Testis (tissue), 2 donors: ENCODE measurements at regions not wholly inside any gene's neighbourhood (a gene's known extent, or its start where the extent isn't known, plus 50 kb on each side); places are given as distances from the start of the nearest gene placed in this dataset.

Source experiments
- DNase-seq: peaks from one replicate; pipeline ENCODE4 v3.0.0-alpha.2; 2019
- H3K27ac ChIP-seq, 2 donors: fragments of 200-600 bp; sonication (generic); one replicate each; pipeline ENCODE4 v1.5.1; 2019
- H3K27me3 ChIP-seq: fragments of 200-600 bp; sonication (generic); one replicate; pipeline ENCODE4 v1.5.1; 2019
- H3K36me3 ChIP-seq: fragments of 200-600 bp; sonication (generic); one replicate; pipeline ENCODE4 v1.5.1; 2017; ENCODE audit warnings: low read depth; ENCODE audit errors: missing control alignments
- H3K4me1 ChIP-seq: fragments of 200-600 bp; sonication (generic); one replicate; pipeline ENCODE4 v1.5.1; 2019
- H3K4me3 ChIP-seq, 2 donors: fragments of 200-600 bp; sonication (generic); one replicate each; pipeline ENCODE4 v1.5.1; 2017 to 2019
- H3K9me3 ChIP-seq: fragments of 200-600 bp; sonication (generic); one replicate; pipeline ENCODE4 v1.5.1; 2017
- CTCF ChIP-seq, 3 experiments: fragments of 450-650 bp in 2 of 3; fragments of 200-600 bp in 1 of 3; sonication (generic) in 1 of 3; IDR thresholded peaks; one replicate each; pipeline ENCODE4 v1.5.1; 2016 to 2019; ENCODE audit warnings: antibody characterized with exemption in 3 of 3, mild to moderate bottlenecking in 2 of 3, moderate library complexity in 1 of 3
- POLR2A ChIP-seq: fragments of 450-650 bp; IDR thresholded peaks from one replicate; pipeline ENCODE4 v1.6.1; 2017; ENCODE audit warnings: antibody characterized with exemption, mild to moderate bottlenecking, moderate library complexity
- WGBS, 2 donors: methylation state at CpG; one replicate each; pipeline ENCODE4 v1.1.5; 2018; 5-methylcytosine and 5-hydroxymethylcytosine counted together
- intact Hi-C: fragments of 100-400 bp; cut with DNase I; formaldehyde crosslinking; loops from one replicate; pipeline ENCODE4 v1.15.1; 2023; ENCODE audit warnings: low total_unique reads

DNA sequence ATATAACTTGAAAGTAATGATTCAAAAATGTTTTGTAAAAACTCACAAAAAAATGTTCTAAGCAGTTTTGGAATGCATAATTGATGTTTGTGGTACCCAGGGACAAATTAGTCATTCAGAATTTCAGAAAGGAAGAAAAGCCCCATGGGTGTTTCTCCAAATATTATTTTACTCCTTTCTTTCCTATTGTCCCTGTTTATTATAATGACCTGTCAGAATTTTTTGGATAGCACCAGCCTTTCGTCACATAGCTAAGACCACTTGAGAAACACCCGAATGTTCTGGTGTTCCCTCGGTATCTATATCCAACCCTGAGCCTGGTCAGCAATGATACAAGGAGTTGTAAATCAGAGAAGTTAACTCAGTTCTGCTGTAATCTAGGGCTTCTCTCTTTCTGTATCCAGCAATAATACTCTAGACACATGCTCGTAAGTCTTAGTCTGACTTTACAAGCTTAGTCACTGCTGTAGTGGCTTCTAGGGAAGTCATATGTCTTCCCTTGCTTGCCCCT, 64.8 kb upstream of the MEOX2 start:
- Histone ChIP-seq H3K27ac (peak overlapping the region in 1 of 2 donors; percentile 35), H3K27me3 (no peaks in the 10 kb centered on the region), H3K4me3 (no peak overlapping the region), H3K9me3 (no peaks in the 10 kb centered on the region), H3K36me3 (no peaks in the 10 kb centered on the region), H3K4me1 (peaks cover 9% of the 10 kb centered on the region)
- TF ChIP-seq CTCF (IDR thresholded peaks at IDR 0.05) (no peak), POLR2A (no peak)
- intact Hi-C loops: no loop called here
- DNase-seq: no peak
- WGBS, 2 donors: 70 to 80% methylated on average over 4 of the region's 4 CpGs

DNA sequence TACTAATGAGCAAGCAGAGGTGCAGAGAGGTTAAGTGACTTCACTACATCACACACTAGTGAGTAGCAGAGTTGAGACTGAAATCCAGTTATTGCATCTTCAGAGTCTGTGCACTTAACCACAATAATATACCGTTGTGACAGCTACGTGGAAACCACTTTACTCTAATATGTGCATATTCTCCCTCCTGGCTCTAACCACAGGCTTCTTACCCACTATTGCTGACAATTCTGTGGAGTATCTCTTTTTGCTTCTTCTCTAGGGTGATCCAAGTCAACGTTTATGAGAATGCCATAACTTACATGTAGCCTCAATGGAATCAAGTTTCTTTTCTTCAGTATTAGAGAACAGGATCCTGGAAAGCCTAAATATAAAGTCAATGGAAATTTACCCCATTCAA, 64.2 kb upstream of the MEOX2 start:
- Histone ChIP-seq H3K27ac (no peak overlapping the region), H3K27me3 (no peaks in the 10 kb centered on the region), H3K36me3 (no peaks in the 10 kb centered on the region), H3K9me3 (no peaks in the 10 kb centered on the region), H3K4me3 (no peak overlapping the region), H3K4me1 (peaks cover 9% of the 10 kb centered on the region)
- TF ChIP-seq POLR2A (no peak), CTCF (IDR thresholded peaks at IDR 0.05) (no peak)
- WGBS, 2 donors: 68 to 82% methylated on average over 3 of the region's 3 CpGs
- intact Hi-C loops: no loop called here
- DNase-seq: no peak

DNA sequence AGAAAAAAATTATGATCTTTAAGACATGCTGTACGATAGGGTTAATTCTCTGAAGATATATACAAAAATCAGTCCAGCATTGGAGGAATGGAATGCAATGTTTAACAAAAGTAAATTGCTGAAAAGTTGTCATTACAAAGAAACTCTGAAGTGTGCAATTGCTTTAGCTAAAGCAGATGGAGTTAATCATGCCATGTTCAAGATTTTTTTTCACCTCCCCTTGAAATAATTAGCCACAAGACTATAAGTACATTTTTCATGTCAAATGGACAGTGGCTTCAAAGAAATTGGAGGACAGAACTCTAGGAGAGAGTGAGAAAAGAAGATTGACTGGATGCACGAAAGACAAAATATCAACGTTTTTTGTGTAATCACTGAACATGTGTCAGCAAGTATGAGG, 63.1 kb upstream of the MEOX2 start:
- H3K9me3 ChIP-seq: no peaks in the 10 kb centered on the region
- WGBS, 2 donors: 84 to 89% methylated on average over 3 of the region's 3 CpGs
- H3K36me3 ChIP-seq: no peaks in the 10 kb centered on the region
- TF ChIP-seq POLR2A (no peak), CTCF (IDR thresholded peaks at IDR 0.05) (no peak)
- intact Hi-C loops: no loop called here
- H3K27me3 ChIP-seq: no peaks in the 10 kb centered on the region
- no peak overlapping the region for H3K4me3 ChIP-seq
- DNase-seq: no peak
- peaks cover 9% of the 10 kb centered on the region for H3K4me1 ChIP-seq
- H3K27ac ChIP-seq: no peak overlapping the region

- Histone ChIP-seq H3K27me3 (no peaks in the 10 kb centered on the region), H3K27ac (no peak overlapping the region), H3K9me3 (no peaks in the 10 kb centered on the region), H3K4me1 (peaks cover 9% of the 10 kb centered on the region), H3K36me3 (no peaks in the 10 kb centered on the region), H3K4me3 (no peak overlapping the region)
- no peak for DNase-seq
- TF ChIP-seq POLR2A (no peak), CTCF (IDR thresholded peaks at IDR 0.05) (no peak)
- intact Hi-C loops: no loop called here
- 22 to 31% methylated on average over 4 of the region's 4 CpGs for WGBS, 2 donors
Observed at GRCh38 chr7:15747712-15748111, 61.2 kb upstream of the MEOX2 start.

DNA sequence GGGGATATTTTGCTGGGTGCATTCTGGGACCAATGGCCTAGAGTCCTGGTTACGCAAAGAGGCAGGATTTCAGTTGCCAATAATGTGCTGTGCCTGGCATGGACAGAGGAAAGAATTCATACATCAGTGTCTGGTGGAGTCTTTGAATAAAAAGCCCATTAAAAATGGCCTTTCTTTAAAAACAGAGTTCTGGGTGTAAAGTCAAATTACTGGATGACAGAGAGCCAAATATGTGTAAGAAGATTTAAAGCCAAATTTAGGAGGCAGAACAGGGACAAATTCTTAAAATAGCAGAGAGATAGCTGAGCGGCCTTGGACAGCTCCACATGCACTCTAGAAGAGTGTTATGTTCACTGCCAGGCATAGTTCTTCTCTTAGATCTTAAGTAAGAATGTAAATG, 60.8 kb upstream of the MEOX2 start:
- 31 to 39% methylated on average over 2 of the region's 2 CpGs for WGBS, 2 donors
- Histone ChIP-seq H3K36me3 (no peaks in the 10 kb centered on the region), H3K4me3 (no peak overlapping the region), H3K4me1 (peaks cover 9% of the 10 kb centered on the region), H3K9me3 (no peaks in the 10 kb centered on the region), H3K27me3 (no peaks in the 10 kb centered on the region), H3K27ac (no peak overlapping the region)
- TF ChIP-seq POLR2A (no peak), CTCF (IDR thresholded peaks at IDR 0.05) (no peak)
- intact Hi-C loops: no loop called here
- DNase-seq: peak; percentile 58
